Activated B cell treated with CpG ODN at 0.5 μM for 24 hours (primary cell): ENCODE measurements at regions not wholly inside any gene's neighbourhood (a gene's known extent, or its start where the extent isn't known, plus 50 kb on each side); places are given as distances from the start of the nearest gene placed in this dataset.

ENCODE experiments used
- ATAC-seq: fragments of 200-7000 bp; cut with Tn5 transposase; one replicate; pipeline ENCODE4 v1.10.0; 2021; ENCODE audit warnings: low read depth, mild to moderate bottlenecking, moderate library complexity
- CTCF ChIA-PET: fragments of 350-600 bp; sonication (Branson Sonifier 250); formaldehyde crosslinking; loops from one replicate; lab custom pipeline; 2021; ENCODE audit warnings: antibody characterized with exemption; lab: Charles Lee
- POLR2A ChIA-PET: fragments of 350-600 bp; sonication (Branson Sonifier 250); formaldehyde crosslinking; loops from one replicate; lab custom pipeline; 2021; ENCODE audit warnings: antibody characterized with exemption; lab: Charles Lee
- DNase-seq: peaks from one replicate; pipeline ENCODE4 v3.0.0; 2022
- H3K27ac Mint-ChIP-seq: one replicate; pipeline ENCODE4 v1.8.0; 2020; ENCODE audit warnings: mixed read lengths
- H3K27me3 Mint-ChIP-seq: one replicate; pipeline ENCODE4 v1.8.0; 2021; ENCODE audit warnings: mixed read lengths
- H3K36me3 Mint-ChIP-seq: one replicate; pipeline ENCODE4 v1.8.0; 2021; ENCODE audit warnings: low read depth, mixed read lengths
- H3K4me1 Mint-ChIP-seq: one replicate; pipeline ENCODE4 v1.8.0; 2021; ENCODE audit warnings: mixed read lengths
- H3K4me3 Mint-ChIP-seq: one replicate; pipeline ENCODE4 v1.8.0; 2020; ENCODE audit warnings: mild to moderate bottlenecking, mixed read lengths
- H3K9me3 Mint-ChIP-seq: one replicate; pipeline ENCODE4 v1.8.0; 2020; ENCODE audit warnings: mixed read lengths
- intact Hi-C: fragments of 100-400 bp; cut with micrococcal nuclease; formaldehyde crosslinking; loops from one replicate; pipeline ENCODE4 v1.15.1; 2024
- TF ChIP-seq, protein P1 (sequence below): fragments of 200-600 bp; IDR thresholded peaks from one replicate; pipeline ENCODE4 v1.8.0; 2022; ENCODE audit warnings: antibody characterized with exemption, mild to moderate bottlenecking

DNA sequence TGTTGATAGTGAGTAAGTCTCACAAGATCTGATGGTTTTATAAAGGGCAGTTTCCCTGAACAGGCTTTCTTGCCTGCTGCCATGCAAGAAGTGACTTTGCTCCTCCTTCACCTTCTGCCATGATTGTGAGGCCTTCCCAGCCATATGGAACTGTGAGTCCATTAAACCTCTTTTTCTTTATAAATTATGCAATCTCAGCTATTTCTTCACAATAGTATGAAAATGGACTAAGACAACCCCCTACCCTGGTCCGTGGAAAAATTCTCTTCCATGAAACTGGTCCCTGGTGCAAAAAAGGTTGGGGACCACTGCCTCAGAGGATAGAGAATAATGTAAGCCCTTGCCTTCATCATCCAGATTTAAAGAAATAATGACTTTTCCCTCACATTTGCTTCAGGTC lies 861.3 kb downstream of the QKI start:
- POLR2A ChIA-PET = no interaction called here
- no peak for ATAC-seq
- Mint-ChIP-seq H3K27ac (no peak overlapping the region), H3K9me3 (peaks cover 11% of the 10 kb centered on the region), H3K36me3 (no peaks in the 10 kb centered on the region), H3K27me3 (no peaks in the 10 kb centered on the region), H3K4me1 (no peaks in the 10 kb centered on the region), H3K4me3 (no peak overlapping the region)
- TF ChIP-seq, protein P1, sequence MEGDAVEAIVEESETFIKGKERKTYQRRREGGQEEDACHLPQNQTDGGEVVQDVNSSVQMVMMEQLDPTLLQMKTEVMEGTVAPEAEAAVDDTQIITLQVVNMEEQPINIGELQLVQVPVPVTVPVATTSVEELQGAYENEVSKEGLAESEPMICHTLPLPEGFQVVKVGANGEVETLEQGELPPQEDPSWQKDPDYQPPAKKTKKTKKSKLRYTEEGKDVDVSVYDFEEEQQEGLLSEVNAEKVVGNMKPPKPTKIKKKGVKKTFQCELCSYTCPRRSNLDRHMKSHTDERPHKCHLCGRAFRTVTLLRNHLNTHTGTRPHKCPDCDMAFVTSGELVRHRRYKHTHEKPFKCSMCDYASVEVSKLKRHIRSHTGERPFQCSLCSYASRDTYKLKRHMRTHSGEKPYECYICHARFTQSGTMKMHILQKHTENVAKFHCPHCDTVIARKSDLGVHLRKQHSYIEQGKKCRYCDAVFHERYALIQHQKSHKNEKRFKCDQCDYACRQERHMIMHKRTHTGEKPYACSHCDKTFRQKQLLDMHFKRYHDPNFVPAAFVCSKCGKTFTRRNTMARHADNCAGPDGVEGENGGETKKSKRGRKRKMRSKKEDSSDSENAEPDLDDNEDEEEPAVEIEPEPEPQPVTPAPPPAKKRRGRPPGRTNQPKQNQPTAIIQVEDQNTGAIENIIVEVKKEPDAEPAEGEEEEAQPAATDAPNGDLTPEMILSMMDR = no peak
- CTCF ChIA-PET = no interaction called here
- intact Hi-C loops = no loop called here
- no peak for DNase-seq

DNA sequence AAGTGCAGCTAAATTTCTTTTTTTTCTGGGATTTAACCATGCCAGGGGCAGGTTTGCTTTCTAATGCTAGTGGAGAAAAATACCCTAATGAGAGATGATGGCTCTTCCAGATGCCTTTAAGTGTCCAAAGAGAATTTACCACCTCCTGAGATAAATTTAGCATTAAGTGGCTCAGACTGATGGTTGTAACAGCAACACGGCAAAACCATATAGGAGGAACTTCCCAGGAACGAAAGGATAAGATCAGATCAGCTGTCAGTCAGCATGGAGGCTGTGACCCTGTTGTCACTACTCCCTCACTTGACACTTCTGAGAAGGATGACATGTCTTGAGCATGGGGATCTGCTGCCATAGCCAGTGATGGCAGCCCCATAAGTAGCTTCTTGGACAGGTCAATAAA lies 860.0 kb downstream of the QKI start:
- intact Hi-C loops = no loop called here
- DNase-seq = no peak
- Mint-ChIP-seq H3K9me3 (peaks cover 14% of the 10 kb centered on the region), H3K4me3 (no peak overlapping the region), H3K36me3 (no peaks in the 10 kb centered on the region), H3K4me1 (no peaks in the 10 kb centered on the region), H3K27me3 (no peaks in the 10 kb centered on the region), H3K27ac (no peak overlapping the region)
- CTCF ChIA-PET = no interaction called here
- no peak for ATAC-seq
- POLR2A ChIA-PET = no interaction called here
- TF ChIP-seq, protein P1 = no peak

DNA sequence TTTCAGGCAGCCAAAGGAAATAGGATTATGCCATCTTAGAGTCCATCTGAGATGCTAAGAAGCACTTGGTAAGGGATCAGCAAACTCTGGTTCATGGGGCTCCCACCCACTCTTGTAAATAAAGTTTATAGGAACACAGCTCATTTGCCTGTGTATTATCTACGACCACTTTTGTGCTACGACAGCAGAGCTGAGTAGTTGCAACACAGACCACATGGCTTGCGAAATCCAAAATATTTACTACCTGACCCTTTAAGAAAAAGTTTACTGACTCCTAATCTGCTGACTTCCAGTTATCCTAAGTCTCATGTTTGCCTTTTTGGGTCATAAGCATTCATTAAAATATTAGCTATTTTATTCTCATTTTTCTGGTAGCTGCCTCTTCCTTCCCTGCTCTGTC lies 859.0 kb downstream of the QKI start:
- ChIA-PET CTCF (no interaction called here), POLR2A (no interaction called here)
- Mint-ChIP-seq H3K4me3 (no peak overlapping the region), H3K9me3 (peaks cover 14% of the 10 kb centered on the region), H3K27me3 (no peaks in the 10 kb centered on the region), H3K36me3 (no peaks in the 10 kb centered on the region), H3K4me1 (no peaks in the 10 kb centered on the region), H3K27ac (no peak overlapping the region)
- intact Hi-C loops = no loop called here
- TF ChIP-seq, protein P1 = no peak
- ATAC-seq (no peak), DNase-seq (no peak)

DNA sequence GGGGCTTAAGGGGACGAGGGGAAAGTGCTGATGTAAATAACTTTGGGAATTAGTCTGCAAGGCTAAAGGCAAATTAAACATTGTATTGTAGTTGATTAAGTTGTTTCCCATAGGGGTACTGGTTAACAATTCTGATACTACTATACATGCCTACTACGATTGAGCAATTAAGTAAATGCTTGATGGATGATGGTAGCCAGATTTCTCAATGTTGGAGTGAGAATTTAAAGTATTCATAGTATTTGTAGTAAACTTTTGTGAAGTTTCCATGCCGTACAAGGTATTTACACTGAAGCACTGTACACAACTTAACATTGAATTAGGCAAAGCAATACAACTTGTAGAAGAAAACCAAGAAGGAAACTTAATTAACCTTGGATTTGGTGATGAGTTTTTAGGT lies 852.3 kb downstream of the QKI start:
- ChIA-PET CTCF (no interaction called here), POLR2A (no interaction called here)
- no peak overlapping the region for H3K4me3 Mint-ChIP-seq
- H3K36me3 Mint-ChIP-seq = no peaks in the 10 kb centered on the region
- peaks cover 8% of the 10 kb centered on the region for H3K9me3 Mint-ChIP-seq
- no peaks in the 10 kb centered on the region for H3K27me3 Mint-ChIP-seq
- DNase-seq (no peak), ATAC-seq (no peak)
- H3K27ac Mint-ChIP-seq = no peak overlapping the region
- TF ChIP-seq, protein P1 = no peak
- intact Hi-C loops = no loop called here
- no peaks in the 10 kb centered on the region for H3K4me1 Mint-ChIP-seq

DNA sequence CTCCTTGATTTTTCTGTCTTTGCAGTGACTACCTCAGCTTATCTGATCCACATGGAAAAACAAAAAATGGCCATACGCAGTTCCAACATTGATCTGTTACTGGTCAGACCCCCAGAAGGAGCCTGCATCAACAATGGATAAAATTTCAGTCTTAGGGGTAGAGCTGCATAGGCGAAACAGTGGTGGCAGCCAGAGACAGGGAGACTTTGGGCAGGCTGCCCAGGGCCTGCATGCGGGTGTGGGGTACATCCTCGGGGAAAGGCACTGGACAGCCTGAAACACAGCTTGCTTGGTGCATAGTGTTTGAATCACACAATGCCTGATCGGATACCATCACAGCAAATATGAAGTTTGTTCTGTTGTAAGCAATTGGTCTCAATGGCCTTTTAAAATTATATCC lies 847.8 kb downstream of the QKI start:
- no peak for ATAC-seq

More for the DNA sequence above, 847.8 kb downstream of the QKI start:
- Mint-ChIP-seq H3K4me1 (no peaks in the 10 kb centered on the region), H3K36me3 (no peaks in the 10 kb centered on the region), H3K27ac (no peak overlapping the region), H3K9me3 (peaks cover 4% of the 10 kb centered on the region), H3K27me3 (no peaks in the 10 kb centered on the region), H3K4me3 (no peak overlapping the region)
- TF ChIP-seq, protein P1 = no peak
- no peak for DNase-seq
- intact Hi-C loops = no loop called here
- ChIA-PET POLR2A (no interaction called here), CTCF (no interaction called here)
